ENCODE measurements at regions not wholly inside any gene's neighbourhood (a gene's known extent, or its start where the extent isn't known, plus 50 kb on each side); places are given as distances from the start of the nearest gene placed in this dataset.

DNA sequence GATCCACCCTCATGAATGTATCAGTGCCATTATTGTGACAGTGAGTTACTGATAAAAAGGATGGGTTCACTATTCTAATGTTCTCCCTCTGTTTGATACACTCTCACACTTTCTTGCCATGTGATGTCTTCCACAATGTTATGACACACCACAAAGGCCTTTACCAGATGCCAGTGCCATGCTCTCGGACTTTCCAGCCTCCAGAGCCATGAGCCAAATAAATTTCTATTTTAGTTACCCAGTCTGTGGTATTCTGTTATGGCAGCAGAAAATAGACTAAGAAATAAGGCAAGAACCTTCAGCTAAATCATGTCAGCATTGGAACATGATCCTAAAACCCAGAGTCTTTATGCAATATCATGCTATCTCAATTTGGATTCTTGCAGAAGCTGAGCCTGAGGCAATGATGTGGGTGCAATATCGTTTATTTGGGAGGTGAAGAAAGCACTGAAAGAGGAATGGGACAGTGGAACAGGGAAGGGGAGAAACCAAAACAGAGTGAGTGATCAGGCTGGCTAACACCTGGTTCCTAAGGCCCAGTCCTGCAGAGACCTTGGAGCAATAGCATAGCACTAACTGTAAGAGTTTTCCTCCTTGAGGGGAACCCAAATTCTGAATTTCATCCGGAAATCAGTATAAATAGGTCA, 130.4 kb upstream of the LRFN2 start:
- TF ChIP-seq, protein P1, sequence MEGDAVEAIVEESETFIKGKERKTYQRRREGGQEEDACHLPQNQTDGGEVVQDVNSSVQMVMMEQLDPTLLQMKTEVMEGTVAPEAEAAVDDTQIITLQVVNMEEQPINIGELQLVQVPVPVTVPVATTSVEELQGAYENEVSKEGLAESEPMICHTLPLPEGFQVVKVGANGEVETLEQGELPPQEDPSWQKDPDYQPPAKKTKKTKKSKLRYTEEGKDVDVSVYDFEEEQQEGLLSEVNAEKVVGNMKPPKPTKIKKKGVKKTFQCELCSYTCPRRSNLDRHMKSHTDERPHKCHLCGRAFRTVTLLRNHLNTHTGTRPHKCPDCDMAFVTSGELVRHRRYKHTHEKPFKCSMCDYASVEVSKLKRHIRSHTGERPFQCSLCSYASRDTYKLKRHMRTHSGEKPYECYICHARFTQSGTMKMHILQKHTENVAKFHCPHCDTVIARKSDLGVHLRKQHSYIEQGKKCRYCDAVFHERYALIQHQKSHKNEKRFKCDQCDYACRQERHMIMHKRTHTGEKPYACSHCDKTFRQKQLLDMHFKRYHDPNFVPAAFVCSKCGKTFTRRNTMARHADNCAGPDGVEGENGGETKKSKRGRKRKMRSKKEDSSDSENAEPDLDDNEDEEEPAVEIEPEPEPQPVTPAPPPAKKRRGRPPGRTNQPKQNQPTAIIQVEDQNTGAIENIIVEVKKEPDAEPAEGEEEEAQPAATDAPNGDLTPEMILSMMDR (IDR thresholded peaks at IDR 0.05; ENCODE audit: low read length), result no peak
- no peak for TF ChIP-seq EZH2phosphoT487 (IDR thresholded peaks at IDR 0.05; ENCODE audit: low read length)

Measured in MM.1S (cell line).